SIG-M5 treated with dmso at 0.1 percent for 504 hours (cell line): ENCODE measurements at regions not wholly inside any gene's neighbourhood (a gene's known extent, or its start where the extent isn't known, plus 50 kb on each side); places are given as distances from the start of the nearest gene placed in this dataset.

ENCODE experiments used
- DNase-seq: peaks from one replicate; lab custom pipeline; 2025; ENCODE audit not compliant: unreplicated experiment; lab: John Stamatoyannopoulos, UW

GRCh38 chr9:87319656-87320055, 178.0 kb upstream of the DAPK1 start:
- DNase-seq = no peak

GRCh38 chr9:87320146-87320884, 177.4 kb upstream of the DAPK1 start:
- no peak for DNase-seq

- DNase-seq = no peak
Measured at GRCh38 chr9:87322840-87323635, 174.6 kb upstream of the DAPK1 start.

- DNase-seq = no peak
Measured at GRCh38 chr9:87323928-87324327, 173.7 kb upstream of the DAPK1 start.

- DNase-seq = peak; percentile 26
Measured at GRCh38 chr9:87324613-87325194, 173.0 kb upstream of the DAPK1 start.

- no peak for DNase-seq
Measured at GRCh38 chr9:87327575-87328125, 170.0 kb upstream of the DAPK1 start.

- DNase-seq = no peak
Measured at GRCh38 chr9:87333802-87334201, 163.9 kb upstream of the DAPK1 start.

GRCh38 chr9:87334366-87334765, 163.3 kb upstream of the DAPK1 start:
- DNase-seq = no peak

- DNase-seq = peak; percentile 3
Measured at GRCh38 chr9:87336407-87336806, 161.3 kb upstream of the DAPK1 start.

GRCh38 chr9:87336914-87337333, 160.7 kb upstream of the DAPK1 start:
- DNase-seq = peak; percentile 68

- no peak for DNase-seq
Measured at GRCh38 chr9:87337335-87338087, 160.2 kb upstream of the DAPK1 start.

GRCh38 chr9:87338088-87338989, 159.3 kb upstream of the DAPK1 start:
- DNase-seq = no peak

GRCh38 chr9:87340391-87340790, 157.3 kb upstream of the DAPK1 start:
- DNase-seq = no peak

GRCh38 chr9:87342743-87343142, 154.9 kb upstream of the DAPK1 start:
- DNase-seq = no peak

- DNase-seq = no peak
Measured at GRCh38 chr9:87343816-87344430, 153.7 kb upstream of the DAPK1 start.

- DNase-seq = no peak
Measured at GRCh38 chr9:87346061-87346665, 151.5 kb upstream of the DAPK1 start.

- DNase-seq = no peak
Measured at GRCh38 chr9:87350915-87351314, 146.8 kb upstream of the DAPK1 start.

GRCh38 chr9:87353301-87353700, 144.4 kb upstream of the DAPK1 start:
- no peak for DNase-seq

- DNase-seq = no peak
Measured at GRCh38 chr9:87354147-87354546, 143.5 kb upstream of the DAPK1 start.
